GM12892 (cell line): ENCODE measurements at regions not wholly inside any gene's neighbourhood (a gene's known extent, or its start where the extent isn't known, plus 50 kb on each side); places are given as distances from the start of the nearest gene placed in this dataset.

Experiments used
- POLR2A ChIP-seq: IDR thresholded peaks from 2 replicates; pipeline ENCODE4 v1.6.1; 2011; ENCODE audit warnings: low read depth, low read length, control low read depth
- POLR2AphosphoS5 ChIP-seq: IDR thresholded peaks from 2 replicates; pipeline ENCODE4 v1.6.1; 2011; ENCODE audit warnings: low read depth, low read length, control low read depth

DNA sequence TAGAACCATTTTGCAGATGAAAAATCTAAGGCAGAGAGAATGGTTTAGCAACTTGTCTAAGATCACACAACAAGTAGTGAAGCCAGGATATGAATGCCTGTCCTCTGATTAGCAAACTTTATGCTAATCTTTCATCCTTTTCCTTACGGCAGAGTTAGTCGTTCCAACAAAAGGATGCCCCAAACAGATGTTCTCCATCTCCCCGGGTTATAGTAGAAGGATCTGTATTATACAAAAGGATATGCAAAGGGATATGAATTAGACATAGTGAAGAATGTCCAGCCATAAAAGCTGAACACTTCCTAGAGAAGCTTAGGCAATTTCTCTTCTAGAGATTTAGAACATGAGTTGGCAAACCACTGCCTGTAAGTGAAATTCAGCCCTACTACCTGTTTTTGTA is 291.6 kb upstream of the DUSP10 start:
- TF ChIP-seq POLR2AphosphoS5 (no peak), POLR2A (no peak)
